ENCODE measurements at regions not wholly inside any gene's neighbourhood (a gene's known extent, or its start where the extent isn't known, plus 50 kb on each side); places are given as distances from the start of the nearest gene placed in this dataset.

- POLR2A ChIA-PET = no interaction called here
- no peak overlapping the region for H3K4me2 ChIP-seq
- H3K27ac ChIP-seq = no peak overlapping the region
- FAIRE-seq (no peak), ATAC-seq (no peak), DNase-seq (ENCODE audit: low read depth in 1 of 2, low spot score in 1 of 2) (no peak)
- H3K9me3 ChIP-seq = no peaks in the 10 kb centered on the region
- H3K4me3 ChIP-seq = no peak overlapping the region
- H3K4me1 ChIP-seq = no peaks in the 10 kb centered on the region
- TF ChIP-seq MYC (IDR thresholded peaks at IDR 0.05; ENCODE audit: borderline replicate concordance, low read length) = no peak
- TF ChIP-seq JUN (IDR thresholded peaks at IDR 0.05) = no peak
- TF ChIP-seq NR3C1 (IDR thresholded peaks at IDR 0.05) = no peak
- TF ChIP-seq ZFP36 (IDR thresholded peaks at IDR 0.05; ENCODE audit: borderline replicate concordance, partially characterized antibody) = no peak
- TF ChIP-seq RCOR1 (IDR thresholded peaks at IDR 0.05; ENCODE audit: low read depth, low read length) = no peak
- TF ChIP-seq CBX8 (IDR thresholded peaks at IDR 0.05) = no peak
- TF ChIP-seq BCL3 (IDR thresholded peaks at IDR 0.05) = no peak
- TF ChIP-seq FOSL2 (IDR thresholded peaks at IDR 0.05) = no peak
- no peak for TF ChIP-seq FOSL2 (CRISPR knock-in tag; IDR thresholded peaks at IDR 0.05)
- no peak for TF ChIP-seq FOXS1 (CRISPR knock-in tag; IDR thresholded peaks at IDR 0.05)
- TF ChIP-seq MAX (IDR thresholded peaks at IDR 0.05) = no peak
- no peak for TF ChIP-seq HEYL (CRISPR knock-in tag; IDR thresholded peaks at IDR 0.05)
- TF ChIP-seq RFX5 (IDR thresholded peaks at IDR 0.05) = no peak
- TF ChIP-seq ESRRA (IDR thresholded peaks at IDR 0.05; ENCODE audit: borderline replicate concordance, low read length) = no peak
- no peak for TF ChIP-seq ZNF302 (CRISPR knock-in tag; IDR thresholded peaks at IDR 0.05)
- no peak for TF ChIP-seq HOXB5 (CRISPR knock-in tag; IDR thresholded peaks at IDR 0.05)
- WGBS (ENCODE audit: missing lambda C conversion rate) = 16% methylated on average over 4 of the region's 4 CpGs
- CTCF ChIA-PET = interaction anchor here (0.6 kb wide), 1 partner anchor 23 kb away, joined by 3 read pairs; no protein-coding TSS in a partner anchor
Observed at GRCh38 chr1:238006779-238007178, 116.1 kb upstream of the ZP4 start.

- Histone ChIP-seq H3K9me3 (no peaks in the 10 kb centered on the region), H3K4me2 (no peak overlapping the region), H3K4me1 (no peaks in the 10 kb centered on the region), H3K27ac (no peak overlapping the region), H3K4me3 (no peak overlapping the region)
- ChIA-PET CTCF (no interaction called here), POLR2A (no interaction called here)
- no peak for DNase-seq (ENCODE audit: low read depth in 1 of 2, low spot score in 1 of 2)
- TF ChIP-seq CBX8 (IDR thresholded peaks at IDR 0.05) = no peak
- TF ChIP-seq EHMT2 (IDR thresholded peaks at IDR 0.05; ENCODE audit: low read depth) = no peak
- TF ChIP-seq ATOH8 (CRISPR knock-in tag; IDR thresholded peaks at IDR 0.05; ENCODE audit: low read depth) = no peak
- TF ChIP-seq RARB (CRISPR knock-in tag; IDR thresholded peaks at IDR 0.05) = no peak
- TF ChIP-seq BCL3 (IDR thresholded peaks at IDR 0.05) = no peak
- TF ChIP-seq ZSCAN20 (CRISPR knock-in tag; IDR thresholded peaks at IDR 0.05) = no peak
- no peak for TF ChIP-seq ELK1 (IDR thresholded peaks at IDR 0.05; ENCODE audit: low read depth, low read length)
- WGBS (ENCODE audit: missing lambda C conversion rate) = 0% methylated on average over 1 of the region's 1 CpG
- FAIRE-seq = no peak
- ATAC-seq = no peak
Observed at GRCh38 chr1:238005116-238005515, 114.4 kb upstream of the ZP4 start.

- Histone ChIP-seq H3K4me1 (no peaks in the 10 kb centered on the region), H3K4me3 (no peak overlapping the region), H3K9me3 (no peaks in the 10 kb centered on the region), H3K4me2 (no peak overlapping the region), H3K27ac (no peak overlapping the region)
- POLR2A ChIA-PET = no interaction called here
- whole genome bisulfite sequencing (ENCODE audit: missing lambda C conversion rate) = 11% methylated on average over 1 of the region's 1 CpG
- ATAC-seq (no peak), FAIRE-seq (no peak), DNase-seq (ENCODE audit: low read depth in 1 of 2, low spot score in 1 of 2) (no peak)
- CTCF ChIA-PET = no interaction called here
- TF ChIP-seq HES2 (IDR thresholded peaks at IDR 0.05) (no peak), NR3C1 (IDR thresholded peaks at IDR 0.05) (no peak), ZC3H11A (IDR thresholded peaks at IDR 0.05) (no peak), JUNB (IDR thresholded peaks at IDR 0.05) (no peak), ESRRA (IDR thresholded peaks at IDR 0.05; ENCODE audit: borderline replicate concordance, low read length) (no peak), RAD21 (conservative IDR thresholded peaks at IDR 0.05 in 1 of 2, IDR thresholded peaks at IDR 0.05 in 1 of 2) (no peak), BCL3 (IDR thresholded peaks at IDR 0.05) (no peak), BHLHE40 (IDR thresholded peaks at IDR 0.05; ENCODE audit: low read depth, low read length) (no peak), NFE2L2 (conservative IDR thresholded peaks at IDR 0.05; ENCODE audit: low read length) (no peak), EP300 (IDR thresholded peaks at IDR 0.05) (no peak), ZSCAN20 (CRISPR knock-in tag; IDR thresholded peaks at IDR 0.05) (no peak), ATOH8 (CRISPR knock-in tag; IDR thresholded peaks at IDR 0.05; ENCODE audit: low read depth) (no peak), MYC (IDR thresholded peaks at IDR 0.05; ENCODE audit: borderline replicate concordance, low read length) (no peak), CHD4 (IDR thresholded peaks at IDR 0.05; ENCODE audit: borderline replicate concordance) (no peak)
Observed at GRCh38 chr1:238001818-238002217, 111.1 kb upstream of the ZP4 start.
